ENCODE measurements at regions not wholly inside any gene's neighbourhood (a gene's known extent, or its start where the extent isn't known, plus 50 kb on each side); places are given as distances from the start of the nearest gene placed in this dataset.

- 62 to 85% methylated on average over 1 of the region's 1 CpG for WGBS, 2 donors
- Histone ChIP-seq H3K9me3 (no peaks in the 10 kb centered on the region), H3K27me3 (no peaks in the 10 kb centered on the region), H3K36me3 (no peaks in the 10 kb centered on the region), H3K4me1 (peaks cover 0 to 6% (median 0%) of the 10 kb centered on the region in 4 donors), H3K27ac (no peak overlapping the region), H3K4me3 (no peak overlapping the region)
- DNase-seq (ENCODE audit: low spot score in 2 of 2): no peak
- TF ChIP-seq CTCF (IDR thresholded peaks at IDR 0.05) (no peak), EP300 (IDR thresholded peaks at IDR 0.05) (no peak), POLR2A (IDR thresholded peaks at IDR 0.05) (no peak)
These were observed 379.9 kb upstream of the IRAK1BP1 start for GRCh38 chr6:78487401-78487800.

GRCh38 chr6:78489874-78490273, 377.5 kb upstream of the IRAK1BP1 start:
- H3K4me3 ChIP-seq: no peak overlapping the region
- 33 to 66% methylated on average over 1 of the region's 1 CpG for WGBS, 2 donors
- peaks cover 0 to 6% (median 0%) of the 10 kb centered on the region in 4 donors for H3K4me1 ChIP-seq
- no peak overlapping the region for H3K27ac ChIP-seq
- DNase-seq (ENCODE audit: low spot score in 2 of 2): no peak
- H3K27me3 ChIP-seq: no peaks in the 10 kb centered on the region
- H3K36me3 ChIP-seq: no peaks in the 10 kb centered on the region
- TF ChIP-seq EP300 (IDR thresholded peaks at IDR 0.05) (no peak), POLR2A (IDR thresholded peaks at IDR 0.05) (no peak), CTCF (IDR thresholded peaks at IDR 0.05) (no peak)
- H3K9me3 ChIP-seq: no peaks in the 10 kb centered on the region

DNA sequence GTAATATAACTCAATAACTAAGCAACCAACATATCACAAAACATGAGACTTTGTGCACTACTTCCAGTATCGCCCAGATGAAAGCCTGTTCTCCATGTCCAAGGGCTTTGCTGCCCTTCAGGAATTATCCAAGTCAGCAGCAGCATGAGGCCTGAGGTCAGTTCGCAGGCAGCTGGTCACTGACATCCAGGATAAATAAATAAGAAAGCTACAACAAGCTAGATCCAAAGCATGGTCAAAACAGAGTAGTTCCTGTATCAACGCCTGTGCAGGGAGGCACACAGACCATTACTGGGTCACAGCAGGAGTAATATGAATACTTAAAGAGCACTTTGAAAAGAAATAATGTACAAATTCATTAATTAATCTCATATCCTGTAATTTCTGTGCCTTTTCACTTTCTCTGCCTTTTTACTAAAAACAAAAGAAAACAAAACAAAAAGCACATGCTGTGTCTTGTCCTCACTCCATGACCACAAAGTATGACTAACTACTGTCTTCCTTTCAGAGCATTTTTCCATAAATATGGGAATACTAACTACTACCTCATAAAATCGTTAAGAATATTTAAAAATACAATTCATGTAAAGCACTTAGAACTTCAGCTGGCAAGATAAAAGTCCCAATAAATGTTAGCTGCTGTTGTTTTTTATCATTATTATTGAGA, 374.9 kb upstream of the IRAK1BP1 start:
- no peaks in the 10 kb centered on the region for H3K36me3 ChIP-seq
- no peak overlapping the region for H3K4me3 ChIP-seq
- no peak for DNase-seq (ENCODE audit: low spot score in 2 of 2)
- WGBS, 2 donors: 49 to 53% methylated on average over 4 of the region's 4 CpGs
- no peaks in the 10 kb centered on the region for H3K9me3 ChIP-seq
- TF ChIP-seq EP300 (IDR thresholded peaks at IDR 0.05): no peak
- no peak for TF ChIP-seq POLR2A (IDR thresholded peaks at IDR 0.05)
- no peak for TF ChIP-seq CTCF (IDR thresholded peaks at IDR 0.05)
- H3K27ac ChIP-seq: no peak overlapping the region
- no peaks in the 10 kb centered on the region for H3K27me3 ChIP-seq
- H3K4me1 ChIP-seq: peaks cover 0 to 6% (median 0%) of the 10 kb centered on the region in 4 donors

- no peak overlapping the region for H3K27ac ChIP-seq
- 80 to 85% methylated on average over 3 of the region's 3 CpGs for WGBS, 2 donors
- H3K4me1 ChIP-seq: no peaks in the 10 kb centered on the region
- no peaks in the 10 kb centered on the region for H3K36me3 ChIP-seq
- no peak for TF ChIP-seq EP300 (IDR thresholded peaks at IDR 0.05)
- TF ChIP-seq POLR2A (IDR thresholded peaks at IDR 0.05): no peak
- no peak for TF ChIP-seq CTCF (IDR thresholded peaks at IDR 0.05)
- no peak for DNase-seq (ENCODE audit: low spot score in 2 of 2)
- no peaks in the 10 kb centered on the region for H3K27me3 ChIP-seq
- H3K9me3 ChIP-seq: no peaks in the 10 kb centered on the region
- no peak overlapping the region for H3K4me3 ChIP-seq
These were observed 366.9 kb upstream of the IRAK1BP1 start for GRCh38 chr6:78500299-78501089.

DNA sequence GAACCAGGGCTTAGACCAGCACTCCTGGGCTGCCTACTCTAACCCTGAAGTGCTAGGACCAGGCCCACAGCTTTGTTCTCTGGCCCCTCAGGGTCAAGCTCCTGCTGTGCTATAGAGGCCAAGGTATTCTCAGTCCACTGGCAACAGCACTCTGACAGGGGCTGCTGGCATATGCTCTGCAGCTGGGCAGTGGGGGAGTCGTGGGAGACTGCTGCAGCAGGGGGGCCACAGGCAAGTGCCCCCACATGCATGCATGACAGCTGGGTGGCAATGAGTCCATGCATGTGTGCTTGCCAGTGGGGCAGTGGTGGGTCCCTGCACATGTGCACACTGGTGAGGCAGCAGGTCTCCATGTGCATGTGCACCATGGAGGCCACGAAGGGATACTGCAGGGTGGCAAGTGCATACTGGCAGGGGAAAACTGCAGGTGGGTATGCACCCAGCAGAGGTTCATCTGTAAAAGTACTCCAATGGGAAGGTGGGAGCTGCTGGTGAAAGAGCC, 364.9 kb upstream of the IRAK1BP1 start:
- DNase-seq (ENCODE audit: low spot score in 2 of 2): no peak
- Histone ChIP-seq H3K36me3 (no peaks in the 10 kb centered on the region), H3K9me3 (no peaks in the 10 kb centered on the region), H3K4me3 (no peak overlapping the region), H3K4me1 (no peaks in the 10 kb centered on the region), H3K27me3 (no peaks in the 10 kb centered on the region), H3K27ac (no peak overlapping the region)
- no peak for TF ChIP-seq EP300 (IDR thresholded peaks at IDR 0.05)
- no peak for TF ChIP-seq POLR2A (IDR thresholded peaks at IDR 0.05)
- no peak for TF ChIP-seq CTCF (IDR thresholded peaks at IDR 0.05)
- 66 to 75% methylated on average over 1 to 2 of the region's 2 CpGs for WGBS, 2 donors
